SKM-1 (cell line): ENCODE measurements at regions not wholly inside any gene's neighbourhood (a gene's known extent, or its start where the extent isn't known, plus 50 kb on each side); places are given as distances from the start of the nearest gene placed in this dataset.
A peak's percentile ranks its signal among the peaks of the same experiment; 100 is the strongest.
"Not testable (repeated sequence)": the region's sequence is repeated elsewhere in the genome, so short reads cannot be mapped to it uniquely, and the experiment has no call there.

Experiments used
- DNase-seq: peaks from one replicate; lab custom pipeline; 2025; ENCODE audit not compliant: unreplicated experiment; lab: John Stamatoyannopoulos, UW

GRCh38 chr4:112031712-112032328 is 113.4 kb upstream of the FAM241A start:
- peak; percentile 40 for DNase-seq

- DNase-seq = no peak
Measured at GRCh38 chr4:112036886-112037285, 108.4 kb upstream of the FAM241A start.

- no peak for DNase-seq
Measured at GRCh38 chr4:112038861-112039260, 106.4 kb upstream of the FAM241A start.

GRCh38 chr4:112049119-112049518 is 96.1 kb upstream of the FAM241A start:
- not testable (repeated sequence) for DNase-seq

- no peak for DNase-seq
Measured at GRCh38 chr4:112053825-112054350, 91.4 kb upstream of the FAM241A start.

- DNase-seq = no peak
Measured at GRCh38 chr4:112055100-112055499, 90.2 kb upstream of the FAM241A start.

GRCh38 chr4:112057470-112057869 is 87.8 kb upstream of the FAM241A start:
- DNase-seq = no peak

GRCh38 chr4:112058433-112058832 is 86.8 kb upstream of the FAM241A start:
- DNase-seq = no peak

- DNase-seq = peak; percentile 17
Measured at GRCh38 chr4:112060212-112060611, 85.0 kb upstream of the FAM241A start.

- no peak for DNase-seq
Measured at GRCh38 chr4:112061207-112061817, 83.9 kb upstream of the FAM241A start.

GRCh38 chr4:112063260-112063659 is 82.0 kb upstream of the FAM241A start:
- no peak for DNase-seq

GRCh38 chr4:112069110-112069509 is 76.1 kb upstream of the FAM241A start:
- DNase-seq = no peak

- DNase-seq = no peak
Measured at GRCh38 chr4:112073181-112073580, 72.1 kb upstream of the FAM241A start.

- peak; percentile 50 for DNase-seq
Measured at GRCh38 chr4:112075129-112075753, 70.0 kb upstream of the FAM241A start.

- peak; percentile 51 for DNase-seq
Measured at GRCh38 chr4:112075906-112076305, 69.3 kb upstream of the FAM241A start.

- no peak for DNase-seq
Measured at GRCh38 chr4:112076919-112077608, 68.2 kb upstream of the FAM241A start.

- DNase-seq = no peak
Measured at GRCh38 chr4:112077743-112078142, 67.5 kb upstream of the FAM241A start.

- no peak for DNase-seq
Measured at GRCh38 chr4:112082954-112083586, 62.2 kb upstream of the FAM241A start.

GRCh38 chr4:112083587-112084347 is 61.5 kb upstream of the FAM241A start:
- DNase-seq = no peak
